HG03457 (cell line): ENCODE measurements at regions not wholly inside any gene's neighbourhood (a gene's known extent, or its start where the extent isn't known, plus 50 kb on each side); places are given as distances from the start of the nearest gene placed in this dataset.
"Not testable (repeated sequence)": the region's sequence is repeated elsewhere in the genome, so short reads cannot be mapped to it uniquely, and the experiment has no call there.

ENCODE experiments used
- ATAC-seq: cut with Tn5 transposase; IDR thresholded peaks from one replicate; pipeline ENCODE4 v1.9.1; 2021; ENCODE audit warnings: moderate number of reproducible peaks; ENCODE audit not compliant: unreplicated experiment

GRCh38 chr6:81625216-81625615, 127.3 kb downstream of the TENT5A start:
- no peak for ATAC-seq

GRCh38 chr6:81624453-81624852, 128.0 kb downstream of the TENT5A start:
- ATAC-seq = no peak

DNA sequence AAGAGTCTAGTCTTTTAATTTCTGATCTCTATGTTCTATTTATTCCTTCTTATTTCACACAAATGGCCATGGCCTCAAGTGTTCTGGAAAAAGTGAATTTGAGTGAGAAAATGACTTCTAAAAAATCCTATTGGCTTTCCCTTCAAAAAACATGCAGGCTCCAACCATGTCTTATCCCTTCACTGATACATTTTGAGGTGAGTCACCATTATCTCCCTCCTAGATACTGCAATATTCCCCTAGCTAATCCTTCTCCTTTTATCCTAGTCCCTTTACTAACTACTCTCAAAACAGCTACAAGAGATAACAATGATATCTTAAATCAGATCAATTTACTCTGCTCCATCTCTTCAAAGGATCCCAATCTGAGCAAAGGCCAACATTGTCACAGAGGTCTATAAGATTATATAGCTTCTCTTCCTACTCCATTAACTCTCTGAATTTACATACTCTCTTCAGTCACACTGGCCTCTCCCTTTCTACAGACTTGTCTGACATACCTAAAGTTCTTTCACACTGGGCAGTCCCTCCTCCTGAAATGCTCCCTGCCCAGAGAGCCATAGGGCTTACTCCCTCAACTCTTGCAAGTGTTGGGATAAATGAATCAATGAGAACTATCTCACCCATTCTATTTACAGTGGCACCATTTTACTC, 129.2 kb downstream of the TENT5A start:
- no peak for ATAC-seq

GRCh38 chr6:81621816-81622395, 130.6 kb downstream of the TENT5A start:
- no peak for ATAC-seq

DNA sequence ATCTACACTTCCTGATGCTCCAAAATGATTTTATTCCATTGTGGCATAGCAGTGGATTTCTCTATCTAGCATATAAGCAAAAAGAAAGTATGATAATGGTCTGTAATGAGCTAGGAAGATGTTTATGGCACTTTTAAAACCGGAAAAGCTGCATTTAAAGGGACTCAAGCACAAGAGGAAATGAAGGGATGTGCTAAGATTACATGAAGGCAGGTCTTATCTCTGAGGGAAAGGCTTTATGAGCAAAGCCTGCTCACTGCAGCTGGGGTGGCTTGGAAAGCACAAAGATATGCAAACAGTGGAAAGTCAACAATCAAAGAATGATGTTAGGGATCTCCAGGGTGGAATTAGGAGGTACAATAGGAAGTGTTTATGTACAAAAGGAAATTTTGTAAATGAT, 138.2 kb downstream of the TENT5A start:
- ATAC-seq = no peak

DNA sequence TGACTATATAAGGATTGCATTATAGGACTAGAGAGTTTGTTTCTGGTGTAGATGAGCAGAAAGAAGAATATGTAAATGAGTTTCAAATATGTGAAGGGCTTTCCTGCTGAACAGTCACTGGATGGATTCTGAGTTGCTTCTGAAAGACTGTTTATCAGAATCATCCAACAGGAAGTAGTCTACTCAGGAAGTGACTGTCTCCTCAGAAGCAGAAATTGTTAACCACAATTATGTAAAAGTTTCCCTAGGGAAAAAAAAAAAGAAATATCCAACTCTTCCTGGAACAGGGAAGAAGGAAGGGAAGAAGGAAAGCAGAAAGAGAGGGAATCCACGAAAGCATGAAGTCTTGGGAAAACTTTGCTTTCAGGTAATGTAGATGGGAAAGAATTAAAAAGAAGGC, 138.9 kb downstream of the TENT5A start:
- ATAC-seq = no peak

- no peak for ATAC-seq
Measured at GRCh38 chr6:81612136-81612535, 140.3 kb downstream of the TENT5A start.

GRCh38 chr6:81609736-81610135, 142.7 kb downstream of the TENT5A start:
- ATAC-seq = no peak

DNA sequence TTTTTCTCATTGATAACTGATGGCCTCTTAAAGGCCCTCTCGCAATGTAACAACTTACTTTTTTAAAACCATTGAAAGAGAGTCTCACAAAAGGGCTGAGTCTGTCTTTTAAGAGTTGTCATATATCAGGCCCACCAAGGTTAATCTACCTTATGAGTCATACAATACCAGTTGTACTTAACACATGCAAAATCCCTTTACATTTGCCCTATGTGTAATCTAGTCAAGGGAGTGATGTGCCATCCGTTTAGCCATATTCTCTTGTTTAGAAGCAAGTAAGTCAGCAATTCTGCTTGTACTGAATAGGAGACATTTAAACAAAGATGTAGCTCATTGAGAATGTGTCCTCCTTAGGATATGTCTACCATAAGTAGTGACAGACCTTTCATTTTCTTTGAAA, 143.7 kb downstream of the TENT5A start:
- no peak for ATAC-seq

DNA sequence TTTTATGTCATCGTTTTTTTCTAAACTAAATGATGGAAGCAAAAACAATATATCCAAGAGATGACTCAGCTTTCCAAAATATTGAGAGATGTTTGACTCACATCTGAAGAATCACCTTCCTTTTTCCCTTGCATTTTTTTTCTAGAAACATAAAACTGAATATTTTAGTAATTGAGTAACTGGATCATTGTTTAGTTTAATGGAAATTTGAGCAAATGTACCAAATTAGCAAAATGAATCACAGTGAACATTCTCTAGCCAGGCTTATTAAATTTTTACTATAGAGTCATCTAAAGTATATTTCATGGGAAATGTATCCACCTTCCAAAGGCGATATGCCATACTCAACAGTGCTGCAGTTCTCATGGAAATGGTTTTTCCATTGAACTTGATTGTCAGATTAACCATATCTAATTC, 145.5 kb downstream of the TENT5A start:
- ATAC-seq = no peak

GRCh38 chr6:81605526-81605925, 147.0 kb downstream of the TENT5A start:
- ATAC-seq = no peak

GRCh38 chr6:81601918-81602317, 150.6 kb downstream of the TENT5A start:
- no peak for ATAC-seq

DNA sequence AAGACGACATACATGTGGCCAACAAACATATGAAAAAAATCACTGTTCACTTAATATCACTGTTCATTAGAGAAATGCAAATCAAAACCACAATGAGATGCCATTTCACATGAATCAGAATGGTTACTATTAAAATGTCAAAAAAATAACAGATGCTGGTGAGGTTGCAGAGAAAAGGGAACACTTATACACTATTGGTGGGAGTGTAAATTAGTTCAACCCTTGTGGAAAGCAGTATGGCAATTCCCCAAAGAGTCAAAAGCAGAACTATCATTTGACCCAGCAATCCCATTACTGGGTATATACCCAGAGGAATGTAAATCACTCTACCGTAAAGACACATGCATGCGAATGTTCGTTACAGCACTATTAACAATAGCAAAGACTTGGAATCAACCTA, 152.0 kb downstream of the TENT5A start:
- not testable (repeated sequence) for ATAC-seq

GRCh38 chr6:81594501-81594900, 158.0 kb downstream of the TENT5A start:
- no peak for ATAC-seq

GRCh38 chr6:81590314-81590691, 162.2 kb downstream of the TENT5A start:
- no peak for ATAC-seq

DNA sequence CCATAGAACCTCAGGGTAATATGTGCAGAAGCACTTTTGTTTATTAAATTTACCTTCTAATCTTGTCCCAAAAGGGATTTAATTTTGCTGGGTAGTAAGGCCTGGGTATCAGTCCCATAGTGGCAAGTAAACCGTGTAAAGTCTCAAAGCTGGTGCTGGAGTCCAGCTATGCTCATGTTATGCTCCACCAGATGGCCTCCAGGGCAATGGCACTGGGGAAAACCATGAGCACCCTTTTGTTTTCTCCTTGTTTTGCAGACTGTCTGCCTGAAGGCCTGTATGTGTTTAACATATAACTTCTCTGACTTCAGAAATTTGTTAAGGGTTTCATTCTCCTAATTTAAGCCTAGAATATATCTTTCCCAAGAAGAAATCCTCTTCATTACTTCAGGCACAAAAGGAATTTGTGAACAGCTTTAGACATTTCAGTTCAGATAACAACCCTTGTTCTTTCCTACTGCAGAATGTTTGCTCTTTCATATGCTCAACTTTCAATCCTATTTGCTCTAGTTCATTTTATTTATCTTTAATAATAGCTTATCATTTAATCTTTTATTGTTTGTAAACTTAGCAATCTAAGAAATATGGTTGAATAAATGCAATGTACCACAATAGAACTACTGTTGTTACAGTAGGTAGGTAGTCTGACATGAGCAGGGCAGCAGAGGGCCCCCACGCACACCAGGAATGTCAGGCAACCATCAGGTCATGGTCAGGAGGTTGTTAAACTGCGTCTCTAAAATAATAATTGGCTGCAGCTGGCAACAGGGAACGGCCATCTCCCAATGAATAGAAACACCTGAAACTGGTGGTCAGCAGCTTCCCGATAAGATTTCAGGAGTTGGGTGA, 162.8 kb downstream of the TENT5A start:
- ATAC-seq = no peak

DNA sequence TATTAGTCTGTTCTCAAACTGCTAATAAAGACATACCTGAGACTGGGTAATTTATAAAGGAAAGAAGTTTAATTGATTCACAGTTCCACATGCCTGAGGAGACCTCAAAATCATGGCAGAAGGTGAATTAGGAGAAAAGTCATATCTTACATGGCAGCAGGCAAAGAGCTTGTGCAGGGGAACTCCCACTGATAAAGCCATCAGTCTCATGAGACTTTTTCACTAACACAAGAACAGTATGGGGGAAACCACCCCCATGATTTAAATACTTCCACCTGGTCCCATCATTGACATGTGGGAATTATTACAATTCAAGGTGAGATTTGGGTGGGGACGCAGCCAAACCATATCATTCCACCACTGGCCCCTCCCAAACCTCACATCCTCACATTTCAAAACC, 166.8 kb downstream of the TENT5A start:
- ATAC-seq = not testable (repeated sequence)

DNA sequence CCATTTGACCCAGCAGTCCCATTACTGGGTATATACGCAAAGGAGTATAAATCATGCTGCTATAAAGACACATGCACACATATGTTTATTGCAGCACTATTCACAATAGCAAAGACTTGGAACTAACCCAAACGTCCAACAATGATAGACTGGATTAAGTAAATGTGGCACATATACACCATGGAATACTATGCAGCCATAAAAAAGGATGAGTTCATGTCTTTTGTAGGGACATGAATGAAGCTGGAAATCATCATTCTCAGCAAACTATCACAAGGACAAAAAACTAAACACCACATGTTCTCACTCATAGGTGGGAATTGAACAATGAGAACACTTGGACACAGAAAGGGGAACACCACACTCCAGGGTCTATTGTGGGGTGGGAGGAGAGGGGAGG, 168.3 kb downstream of the TENT5A start:
- not testable (repeated sequence) for ATAC-seq

GRCh38 chr6:81575442-81575841, 177.0 kb downstream of the TENT5A start:
- ATAC-seq = no peak

DNA sequence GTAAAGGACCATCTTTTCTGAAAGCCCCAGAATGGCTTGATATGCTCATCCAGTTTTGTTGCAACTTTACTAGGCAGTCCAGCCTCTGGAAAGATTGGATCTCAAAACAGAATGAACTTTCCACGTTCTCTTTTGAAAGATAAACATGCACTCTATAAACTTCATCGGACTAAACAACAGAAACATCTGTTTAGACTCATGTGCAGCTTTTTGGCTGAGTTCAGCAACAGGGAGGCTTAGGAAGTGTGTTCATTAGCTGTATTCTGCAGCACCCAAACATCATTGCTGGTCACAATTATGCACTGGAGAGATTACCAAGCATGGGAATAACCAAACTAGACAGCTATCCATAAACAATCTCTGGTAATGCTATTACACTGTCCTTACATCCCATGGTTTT, 180.5 kb downstream of the TENT5A start:
- ATAC-seq = no peak

DNA sequence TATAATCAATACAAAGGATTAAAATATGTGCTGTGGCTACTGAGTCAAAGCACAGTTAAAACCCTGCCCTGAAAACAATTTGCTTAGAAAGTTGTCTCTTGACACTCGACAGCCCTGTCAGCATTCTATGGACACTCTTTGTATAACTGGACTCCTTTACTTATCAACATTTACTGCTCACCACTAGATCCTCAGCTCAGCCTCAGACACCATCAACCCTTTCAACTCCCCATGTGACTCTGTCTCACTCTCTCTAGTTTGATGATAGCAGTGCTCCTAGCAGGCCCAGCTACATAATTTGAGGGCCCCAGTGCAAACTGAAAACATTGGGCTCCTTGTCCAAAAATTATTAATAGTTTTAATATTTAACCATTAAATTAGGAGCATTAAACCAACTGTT, 181.8 kb downstream of the TENT5A start:
- no peak for ATAC-seq

DNA sequence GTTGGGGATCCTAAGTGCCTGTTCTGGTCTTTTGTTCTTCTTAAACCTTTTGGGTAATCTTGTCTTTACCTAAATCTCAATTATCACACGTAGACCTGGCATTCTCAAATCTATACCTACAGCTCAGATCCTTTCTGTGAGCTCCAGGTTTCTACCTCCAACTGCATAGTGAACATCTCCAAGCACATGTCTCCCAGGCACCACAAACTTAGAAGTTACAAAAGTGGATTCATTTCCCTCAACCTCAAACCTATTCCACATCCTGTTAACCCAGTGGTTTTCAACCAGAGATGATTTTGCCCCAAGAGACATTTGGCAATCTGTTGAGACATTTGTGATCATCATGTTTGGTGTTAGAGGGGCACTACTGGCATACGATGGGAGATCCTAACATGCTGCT, 183.5 kb downstream of the TENT5A start:
- ATAC-seq = no peak
